RWPE1 (cell line): ENCODE measurements at regions not wholly inside any gene's neighbourhood (a gene's known extent, or its start where the extent isn't known, plus 50 kb on each side); places are given as distances from the start of the nearest gene placed in this dataset.

Experiments used
- CTCF ChIA-PET: fragments of 350-600 bp; sonication (Branson Sonifier 250); formaldehyde crosslinking; extraction: SDS; loops from one replicate; lab custom pipeline; 2021; lab: Yijun Ruan, JAX
- POLR2A ChIA-PET: fragments of 400-600 bp; formaldehyde crosslinking; extraction: SDS; loops from one replicate; lab custom pipeline; 2020; ENCODE audit warnings: antibody characterized with exemption; ENCODE audit not compliant: low non-redundant PET; lab: Yijun Ruan, JAX
- DNase-seq: peaks from one replicate; pipeline ENCODE4 v3.0.0; 2012; ENCODE audit warnings: low spot score
- H3K27ac ChIP-seq: fragments of 450-650 bp; 2 replicates; pipeline ENCODE4 v1.5.1; 2017
- CTCF ChIP-seq: fragments of 450-650 bp; conservative IDR thresholded peaks from 2 replicates; pipeline ENCODE4 v1.5.1; 2017; ENCODE audit warnings: low read depth, mild to moderate bottlenecking

GRCh38 chr4:74624351-74625151 lies 169.8 kb downstream of the BTC start:
- ChIA-PET CTCF (interaction anchor here (0.7 to 1.7 kb wide), 3 partner anchors 17 to 1350 kb away, joined by 3 to 4 read pairs (median 4); no protein-coding TSS in a partner anchor), POLR2A (no interaction called here)
- no peak for TF ChIP-seq CTCF
- H3K27ac ChIP-seq: no peak overlapping the region
- DNase-seq: peak; percentile 72

- POLR2A ChIA-PET: no interaction called here
- H3K27ac ChIP-seq: no peak overlapping the region
Measured at GRCh38 chr4:74625981-74626380, 168.3 kb downstream of the BTC start.

GRCh38 chr4:74627093-74627492 lies 167.2 kb downstream of the BTC start:
- DNase-seq: no peak
- POLR2A ChIA-PET: no interaction called here
- no peak overlapping the region for H3K27ac ChIP-seq
- CTCF ChIA-PET: no interaction called here
- no peak for TF ChIP-seq CTCF

More at GRCh38 chr4:74625981-74626380, 168.3 kb downstream of the BTC start:
- CTCF ChIA-PET: interaction anchor here (0.5 to 1.1 kb wide), 4 partner anchors 15 to 437 kb away, joined by 3 to 5 read pairs (median 4); no protein-coding TSS in a partner anchor
- no peak for TF ChIP-seq CTCF
- no peak for DNase-seq

- ChIA-PET CTCF (interaction anchor here (0.6 kb wide), 2 partner anchors 95 to 438 kb away, joined by 4 to 8 read pairs; no protein-coding TSS in a partner anchor), POLR2A (no interaction called here)
- no peak overlapping the region for H3K27ac ChIP-seq
- TF ChIP-seq CTCF: no peak
- DNase-seq: no peak
Measured at GRCh38 chr4:74627504-74627903, 166.8 kb downstream of the BTC start.

- ChIA-PET CTCF (no interaction called here), POLR2A (no interaction called here)
- no peak for DNase-seq
Measured at GRCh38 chr4:74628852-74629620, 165.3 kb downstream of the BTC start.

More at GRCh38 chr4:74628852-74629620, 165.3 kb downstream of the BTC start:
- H3K27ac ChIP-seq: no peak overlapping the region
- no peak for TF ChIP-seq CTCF
